ENCODE measurements at regions not wholly inside any gene's neighbourhood (a gene's known extent, or its start where the extent isn't known, plus 50 kb on each side); places are given as distances from the start of the nearest gene placed in this dataset.
A peak's percentile ranks its signal among the peaks of the same experiment; 100 is the strongest.

GRCh38 chr13:107812014-107812412 is 403.3 kb downstream of the LIG4 start:
- BruUV-seq (replicated peaks), result no TSS peak
- Histone ChIP-seq H3K36me3 (ENCODE audit: insufficient read depth, low read length, poor library complexity, severe bottlenecking) (no peaks in the 10 kb centered on the region), H3K9me3 (ENCODE audit: low read depth, low read length, poor library complexity, severe bottlenecking) (no peaks in the 10 kb centered on the region), H3K27ac (ENCODE audit: low read depth, low read length, poor library complexity, severe bottlenecking) (no peak overlapping the region), H3K27me3 (replicated peaks; ENCODE audit: insufficient read depth, low read depth, low read length, poor library complexity) (no peaks in the 10 kb centered on the region), H3K4me1 (ENCODE audit: insufficient read depth, low read length, poor library complexity, severe bottlenecking) (peaks cover 6% of the 10 kb centered on the region), H3K4me3 (ENCODE audit: low read depth, low read length, poor library complexity, severe bottlenecking) (no peak overlapping the region)
- POLR2A ChIA-PET (ENCODE audit: low non-redundant PET), result no interaction called here
- no peak for DNase-seq (ENCODE audit: low spot score)
- intact Hi-C loops (cut with micrococcal nuclease; ENCODE audit: unreplicated experiment), result no loop called here
- no peak for TF ChIP-seq CTCF (conservative IDR thresholded peaks at IDR 0.05; ENCODE audit: low read depth, low read length)
- no peak for TF ChIP-seq EZH2 (IDR thresholded peaks at IDR 0.05; ENCODE audit: borderline replicate concordance, low read depth, low read length, poor library complexity, severe bottlenecking)
- CTCF ChIA-PET, result no interaction called here

- DNase-seq (ENCODE audit: low spot score), result peak; percentile 6
- H3K27ac ChIP-seq (ENCODE audit: low read depth, low read length, poor library complexity, severe bottlenecking), result no peak overlapping the region
- H3K9me3 ChIP-seq (ENCODE audit: low read depth, low read length, poor library complexity, severe bottlenecking), result no peaks in the 10 kb centered on the region
- H3K4me3 ChIP-seq (ENCODE audit: low read depth, low read length, poor library complexity, severe bottlenecking), result no peak overlapping the region
- H3K27me3 ChIP-seq (replicated peaks; ENCODE audit: insufficient read depth, low read depth, low read length, poor library complexity), result no peaks in the 10 kb centered on the region
- intact Hi-C loops (cut with micrococcal nuclease; ENCODE audit: unreplicated experiment), result no loop called here
- H3K36me3 ChIP-seq (ENCODE audit: insufficient read depth, low read length, poor library complexity, severe bottlenecking), result no peaks in the 10 kb centered on the region
- ChIA-PET POLR2A (ENCODE audit: low non-redundant PET) (no interaction called here), CTCF (no interaction called here)
- TF ChIP-seq EZH2 (IDR thresholded peaks at IDR 0.05; ENCODE audit: borderline replicate concordance, low read depth, low read length, poor library complexity, severe bottlenecking) (no peak), CTCF (conservative IDR thresholded peaks at IDR 0.05; ENCODE audit: low read depth, low read length) (no peak)
- H3K4me1 ChIP-seq (ENCODE audit: insufficient read depth, low read length, poor library complexity, severe bottlenecking), result peaks cover 6% of the 10 kb centered on the region
- no TSS peak for BruUV-seq (replicated peaks)
These were observed 403.9 kb downstream of the LIG4 start for GRCh38 chr13:107811233-107812013.

- intact Hi-C loops (cut with micrococcal nuclease; ENCODE audit: unreplicated experiment), result no loop called here
- TF ChIP-seq CTCF (conservative IDR thresholded peaks at IDR 0.05; ENCODE audit: low read depth, low read length) (no peak), EZH2 (IDR thresholded peaks at IDR 0.05; ENCODE audit: borderline replicate concordance, low read depth, low read length, poor library complexity, severe bottlenecking) (no peak)
- no peaks in the 10 kb centered on the region for H3K36me3 ChIP-seq (ENCODE audit: insufficient read depth, low read length, poor library complexity, severe bottlenecking)
- peaks cover 6% of the 10 kb centered on the region for H3K4me1 ChIP-seq (ENCODE audit: insufficient read depth, low read length, poor library complexity, severe bottlenecking)
- no TSS peak for BruUV-seq (replicated peaks)
- ChIA-PET CTCF (no interaction called here), POLR2A (ENCODE audit: low non-redundant PET) (no interaction called here)
- no peak overlapping the region for H3K27ac ChIP-seq (ENCODE audit: low read depth, low read length, poor library complexity, severe bottlenecking)
- no peaks in the 10 kb centered on the region for H3K27me3 ChIP-seq (replicated peaks; ENCODE audit: insufficient read depth, low read depth, low read length, poor library complexity)
- H3K9me3 ChIP-seq (ENCODE audit: low read depth, low read length, poor library complexity, severe bottlenecking), result no peaks in the 10 kb centered on the region
- no peak overlapping the region for H3K4me3 ChIP-seq (ENCODE audit: low read depth, low read length, poor library complexity, severe bottlenecking)
- DNase-seq (ENCODE audit: low spot score), result no peak
These were observed 406.2 kb downstream of the LIG4 start for GRCh38 chr13:107809125-107809524.

All from A673 (cell line).